NOMO-1 (cell line): ENCODE measurements at regions not wholly inside any gene's neighbourhood (a gene's known extent, or its start where the extent isn't known, plus 50 kb on each side); places are given as distances from the start of the nearest gene placed in this dataset.
"Not testable (repeated sequence)": the region's sequence is repeated elsewhere in the genome, so short reads cannot be mapped to it uniquely, and the experiment has no call there.

Source experiments
- DNase-seq, 2 experiments: peaks; one replicate each; lab custom pipeline; 2025; ENCODE audit not compliant: unreplicated experiment in 2 of 2; lab: John Stamatoyannopoulos, UW

- DNase-seq: no peak
Observed at GRCh38 chr1:170789063-170789462, 125.1 kb downstream of the PRRX1 start.

GRCh38 chr1:170790175-170790574 is 126.2 kb downstream of the PRRX1 start:
- no peak for DNase-seq

GRCh38 chr1:170790651-170791071 is 126.7 kb downstream of the PRRX1 start:
- no peak for DNase-seq

- no peak for DNase-seq
Observed at GRCh38 chr1:170791941-170792340, 128.0 kb downstream of the PRRX1 start.

- no peak for DNase-seq
Observed at GRCh38 chr1:170800265-170800664, 135.1 kb upstream of the MROH9 start.

- DNase-seq: no peak
Observed at GRCh38 chr1:170800812-170801211, 134.5 kb upstream of the MROH9 start.

- no peak for DNase-seq
Observed at GRCh38 chr1:170803711-170804110, 131.6 kb upstream of the MROH9 start.

GRCh38 chr1:170804419-170804818 is 130.9 kb upstream of the MROH9 start:
- DNase-seq: no peak

GRCh38 chr1:170804879-170805278 is 130.5 kb upstream of the MROH9 start:
- DNase-seq: no peak

GRCh38 chr1:170806961-170807360 is 128.4 kb upstream of the MROH9 start:
- DNase-seq: no peak

- no peak for DNase-seq
Observed at GRCh38 chr1:170807432-170807831, 127.9 kb upstream of the MROH9 start.

GRCh38 chr1:170808216-170808885 is 127.0 kb upstream of the MROH9 start:
- no peak for DNase-seq

GRCh38 chr1:170811013-170811412 is 124.3 kb upstream of the MROH9 start:
- not testable (repeated sequence) for DNase-seq

- no peak for DNase-seq
Observed at GRCh38 chr1:170819781-170820180, 115.6 kb upstream of the MROH9 start.

GRCh38 chr1:170823120-170823519 is 112.2 kb upstream of the MROH9 start:
- no peak for DNase-seq

- no peak for DNase-seq
Observed at GRCh38 chr1:170831276-170831675, 104.1 kb upstream of the MROH9 start.

- DNase-seq: no peak
Observed at GRCh38 chr1:170836141-170836540, 99.2 kb upstream of the MROH9 start.

- no peak for DNase-seq
Observed at GRCh38 chr1:170840371-170840770, 95.0 kb upstream of the MROH9 start.

- no peak for DNase-seq
Observed at GRCh38 chr1:170853302-170853701, 82.0 kb upstream of the MROH9 start.

GRCh38 chr1:170853867-170854266 is 81.5 kb upstream of the MROH9 start:
- no peak for DNase-seq

GRCh38 chr1:170854677-170855076 is 80.7 kb upstream of the MROH9 start:
- no peak for DNase-seq

GRCh38 chr1:170856455-170856854 is 78.9 kb upstream of the MROH9 start:
- DNase-seq: no peak

GRCh38 chr1:170857955-170858354 is 77.4 kb upstream of the MROH9 start:
- no peak for DNase-seq
